ENCODE measurements at regions not wholly inside any gene's neighbourhood (a gene's known extent, or its start where the extent isn't known, plus 50 kb on each side); places are given as distances from the start of the nearest gene placed in this dataset.
A peak's percentile ranks its signal among the peaks of the same experiment; 100 is the strongest.

DNA sequence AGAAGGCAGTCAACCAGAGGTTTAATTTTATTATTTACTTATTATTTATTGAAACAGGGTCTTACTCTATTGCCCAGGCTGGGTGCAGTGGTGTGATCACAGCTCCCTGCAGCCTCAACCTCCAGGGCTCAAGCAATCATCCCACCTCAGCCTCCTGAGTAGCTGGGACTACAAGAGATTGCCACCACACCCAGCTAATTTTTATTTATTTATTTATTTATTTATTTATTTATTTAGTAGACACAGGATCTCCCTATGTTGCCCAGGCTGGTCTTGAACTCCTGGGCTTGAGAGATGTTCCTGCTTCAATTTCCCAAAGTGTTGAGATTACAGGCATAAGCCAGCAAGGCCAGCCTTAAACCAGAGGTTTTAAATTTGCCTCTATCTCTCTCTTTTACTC lies 83.1 kb downstream of the RCN1 start:
- ATAC-seq (no peak), FAIRE-seq (no peak), DNase-seq (no peak)
- H3K4me3 ChIP-seq = no peak overlapping the region
- TF ChIP-seq, protein P1, sequence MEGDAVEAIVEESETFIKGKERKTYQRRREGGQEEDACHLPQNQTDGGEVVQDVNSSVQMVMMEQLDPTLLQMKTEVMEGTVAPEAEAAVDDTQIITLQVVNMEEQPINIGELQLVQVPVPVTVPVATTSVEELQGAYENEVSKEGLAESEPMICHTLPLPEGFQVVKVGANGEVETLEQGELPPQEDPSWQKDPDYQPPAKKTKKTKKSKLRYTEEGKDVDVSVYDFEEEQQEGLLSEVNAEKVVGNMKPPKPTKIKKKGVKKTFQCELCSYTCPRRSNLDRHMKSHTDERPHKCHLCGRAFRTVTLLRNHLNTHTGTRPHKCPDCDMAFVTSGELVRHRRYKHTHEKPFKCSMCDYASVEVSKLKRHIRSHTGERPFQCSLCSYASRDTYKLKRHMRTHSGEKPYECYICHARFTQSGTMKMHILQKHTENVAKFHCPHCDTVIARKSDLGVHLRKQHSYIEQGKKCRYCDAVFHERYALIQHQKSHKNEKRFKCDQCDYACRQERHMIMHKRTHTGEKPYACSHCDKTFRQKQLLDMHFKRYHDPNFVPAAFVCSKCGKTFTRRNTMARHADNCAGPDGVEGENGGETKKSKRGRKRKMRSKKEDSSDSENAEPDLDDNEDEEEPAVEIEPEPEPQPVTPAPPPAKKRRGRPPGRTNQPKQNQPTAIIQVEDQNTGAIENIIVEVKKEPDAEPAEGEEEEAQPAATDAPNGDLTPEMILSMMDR (IDR thresholded peaks at IDR 0.05) = no peak
- H3K27me3 ChIP-seq = peaks cover 0 to 5% (median 2%) of the 10 kb centered on the region in 4 donors
- intact Hi-C loops (cut with DNase I) = loop anchor here in 2 of 3 donors (2.0 to 5.0 kb wide), 2 partner anchors 121 to 122 kb away; no protein-coding TSS in a partner anchor
- no peaks in the 10 kb centered on the region for H3K9me3 ChIP-seq
- no peak overlapping the region for H3K27ac ChIP-seq
- no peaks in the 10 kb centered on the region for H3K4me1 ChIP-seq
- H3K36me3 ChIP-seq = no peaks in the 10 kb centered on the region

DNA sequence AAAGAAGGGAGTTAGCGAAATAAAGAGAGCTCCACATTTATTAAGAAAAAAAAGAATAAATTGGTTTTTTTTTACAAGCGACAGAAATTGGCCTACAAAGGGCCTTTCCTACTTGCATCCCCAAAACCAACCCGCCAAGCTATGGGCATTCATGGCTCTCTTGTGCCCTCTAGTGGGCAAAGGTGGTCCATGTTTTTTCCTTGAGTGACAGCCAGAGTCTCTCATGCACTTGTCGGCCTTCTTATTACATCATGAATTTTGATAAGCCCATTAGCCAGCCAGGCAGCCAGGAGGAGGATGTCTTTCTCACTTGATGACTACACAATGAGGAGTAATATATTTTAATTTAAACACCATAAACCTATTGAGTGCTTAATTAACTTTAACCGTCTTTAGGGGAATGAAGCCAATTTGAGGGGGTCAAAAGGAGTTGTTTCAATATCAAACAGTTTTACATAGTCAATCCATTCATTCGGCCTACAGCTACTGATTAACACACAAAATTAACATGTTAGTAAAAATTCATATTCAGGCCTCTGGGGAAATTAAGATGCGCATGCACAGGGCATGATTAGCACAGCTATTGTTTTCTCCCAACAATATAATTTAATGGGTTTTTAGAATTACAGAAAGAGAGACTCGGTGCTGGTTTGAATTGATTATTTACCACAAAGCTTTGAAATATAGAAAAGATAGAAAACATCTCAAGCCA lies 85.5 kb downstream of the RCN1 start:
- no peak for FAIRE-seq

DNA sequence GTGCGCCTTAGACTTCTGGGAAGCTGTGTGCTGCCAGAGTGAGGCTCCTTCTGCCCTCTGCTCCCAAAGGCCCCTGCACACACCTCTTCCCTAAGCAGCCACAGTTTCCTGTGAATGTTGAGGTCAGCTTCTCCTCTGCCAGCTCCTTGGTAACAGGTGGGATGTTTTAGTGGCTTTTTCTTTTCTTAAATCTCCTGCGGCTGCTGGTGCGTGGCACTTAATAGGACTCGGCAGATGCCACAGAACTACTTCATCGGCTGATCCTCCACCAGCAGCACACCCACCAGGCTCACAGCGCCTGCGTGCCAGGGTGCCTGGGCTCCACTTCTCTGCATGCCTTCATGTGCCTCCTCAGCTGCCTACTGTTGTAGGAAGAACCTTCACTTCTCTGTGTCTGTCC lies 87.8 kb downstream of the RCN1 start:
- intact Hi-C loops (cut with DNase I) = no loop called here
- Histone ChIP-seq H3K27me3 (no peaks in the 10 kb centered on the region), H3K4me3 (no peak overlapping the region), H3K36me3 (no peaks in the 10 kb centered on the region), H3K27ac (no peak overlapping the region), H3K4me1 (no peaks in the 10 kb centered on the region), H3K9me3 (no peaks in the 10 kb centered on the region)
- ATAC-seq (no peak), DNase-seq (no peak), FAIRE-seq (no peak)
- TF ChIP-seq, protein P1 (IDR thresholded peaks at IDR 0.05) = no peak
- WGBS, 2 donors = 80 to 87% methylated on average over 7 of the region's 7 CpGs

More for the DNA sequence above, 85.5 kb downstream of the RCN1 start:
- TF ChIP-seq, protein P1 (IDR thresholded peaks at IDR 0.05) = peak; percentile 74 to 87 (median 78)
- Histone ChIP-seq H3K27ac (no peak overlapping the region), H3K27me3 (peaks cover 0 to 4% (median 0%) of the 10 kb centered on the region in 4 donors), H3K36me3 (no peaks in the 10 kb centered on the region), H3K4me3 (no peak overlapping the region), H3K4me1 (no peaks in the 10 kb centered on the region), H3K9me3 (no peaks in the 10 kb centered on the region)
- DNase-seq = peak in 5 of 6 donors; percentile 54 to 85 (median 62)
- peak; percentile 79 to 91 (median 88) for ATAC-seq
- intact Hi-C loops (cut with DNase I) = no loop called here
- WGBS, 2 donors = 26 to 32% methylated on average over 8 of the region's 8 CpGs

DNA sequence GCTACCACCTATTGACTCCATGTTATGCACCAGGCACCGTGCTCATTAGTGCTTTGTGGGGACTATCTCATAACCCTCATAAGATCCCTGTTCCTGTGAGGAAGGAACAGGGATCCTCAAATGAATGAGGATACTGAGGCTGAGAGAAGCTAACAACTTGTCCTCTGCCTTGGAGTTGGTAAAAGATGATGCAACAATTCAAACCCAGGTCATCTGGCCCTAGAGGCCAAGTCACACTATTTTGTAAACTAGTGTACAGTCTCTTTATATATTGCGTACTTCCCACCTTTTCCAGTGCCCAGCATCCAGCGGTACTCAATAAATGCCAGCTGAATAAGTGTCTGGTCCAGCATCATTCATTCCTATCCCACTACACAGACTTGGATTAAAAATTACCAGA lies 92.6 kb downstream of the RCN1 start:
- TF ChIP-seq, protein P1 (IDR thresholded peaks at IDR 0.05) = no peak
- no peaks in the 10 kb centered on the region for H3K4me1 ChIP-seq
- no peak for ATAC-seq
- no peaks in the 10 kb centered on the region for H3K27me3 ChIP-seq
- intact Hi-C loops (cut with DNase I) = loop anchor here in 1 of 3 donors (10.0 kb wide), 1 partner anchor 139 kb away; no protein-coding TSS in a partner anchor
- H3K27ac ChIP-seq = no peak overlapping the region
- WGBS, 2 donors = 89 to 96% methylated on average over 3 of the region's 3 CpGs
- no peaks in the 10 kb centered on the region for H3K36me3 ChIP-seq
- FAIRE-seq = no peak
- H3K9me3 ChIP-seq = no peaks in the 10 kb centered on the region
- no peak for DNase-seq
- H3K4me3 ChIP-seq = no peak overlapping the region

GRCh38 chr11:32184041-32184722 lies 93.3 kb downstream of the RCN1 start:
- Histone ChIP-seq H3K9me3 (no peaks in the 10 kb centered on the region), H3K4me3 (no peak overlapping the region), H3K27me3 (no peaks in the 10 kb centered on the region), H3K27ac (no peak overlapping the region), H3K4me1 (no peaks in the 10 kb centered on the region), H3K36me3 (no peaks in the 10 kb centered on the region)
- WGBS, 2 donors = 58 to 67% methylated on average over 6 of the region's 6 CpGs
- intact Hi-C loops (cut with DNase I) = loop anchor here in 1 of 3 donors (10.0 kb wide), 1 partner anchor 139 kb away; no protein-coding TSS in a partner anchor
- FAIRE-seq (no peak), ATAC-seq (no peak), DNase-seq (no peak)
- TF ChIP-seq, protein P1 (IDR thresholded peaks at IDR 0.05) = no peak
